H9 (cell line): ENCODE measurements at regions not wholly inside any gene's neighbourhood (a gene's known extent, or its start where the extent isn't known, plus 50 kb on each side); places are given as distances from the start of the nearest gene placed in this dataset.

Experiments used
- DNase-seq: peaks from one replicate; pipeline ENCODE4 v3.0.0-alpha.2; 2017
- H2AFZ ChIP-seq: one replicate; pipeline ENCODE4 v1.6.1; 2013; ENCODE audit warnings: mild to moderate bottlenecking, low read length, control low read depth, moderate library complexity
- H2AK5ac ChIP-seq: 2 replicates; pipeline ENCODE4 v1.6.1; 2013; ENCODE audit warnings: low read length, control low read depth, mixed read lengths; ENCODE audit not compliant: insufficient read length
- H2BK120ac ChIP-seq: one replicate; pipeline ENCODE4 v1.6.1; 2013; ENCODE audit warnings: low read depth, mild to moderate bottlenecking, low read length, control low read depth, inconsistent platforms; ENCODE audit not compliant: poor library complexity, severe bottlenecking
- H2BK12ac ChIP-seq: 2 replicates; pipeline ENCODE4 v1.6.1; 2013; ENCODE audit warnings: low read length, control low read depth, mixed read lengths, low read depth; ENCODE audit not compliant: insufficient read length
- H2BK15ac ChIP-seq: 2 replicates; pipeline ENCODE4 v1.6.1; 2013; ENCODE audit warnings: low read depth, low read length, control low read depth
- H2BK20ac ChIP-seq: one replicate; pipeline ENCODE4 v1.6.1; 2013; ENCODE audit warnings: low read depth, mild to moderate bottlenecking, low read length, control low read depth, inconsistent platforms; ENCODE audit not compliant: poor library complexity, severe bottlenecking
- H2BK5ac ChIP-seq: 2 replicates; pipeline ENCODE4 v1.6.1; 2013; ENCODE audit warnings: low read length, control low read depth, mixed read lengths; ENCODE audit not compliant: insufficient read length
- H3K14ac ChIP-seq: 2 replicates; pipeline ENCODE4 v1.6.1; 2013; ENCODE audit warnings: low read length, control low read depth; ENCODE audit not compliant: insufficient read depth
- H3K18ac ChIP-seq: 2 replicates; pipeline ENCODE4 v1.6.1; 2013; ENCODE audit warnings: low read depth, mild to moderate bottlenecking, mixed read lengths, low read length, control low read depth; ENCODE audit not compliant: insufficient read length
- H3K23ac ChIP-seq: 2 replicates; pipeline ENCODE4 v1.6.1; 2013; ENCODE audit warnings: low read length, control low read depth, mixed read lengths, low read depth; ENCODE audit not compliant: insufficient read length
- H3K23me2 ChIP-seq: 2 replicates; pipeline ENCODE4 v1.6.1; 2013; ENCODE audit warnings: low read depth, mild to moderate bottlenecking, mixed read lengths, low read length, control low read depth; ENCODE audit not compliant: insufficient read length, poor library complexity, severe bottlenecking
- H3K27ac ChIP-seq: 2 replicates; pipeline ENCODE4 v1.5.1; 2013; ENCODE audit warnings: low read length, control low read depth, mixed read lengths, low read depth; ENCODE audit not compliant: insufficient read length
- H3K27me3 ChIP-seq: 2 replicates; pipeline ENCODE4 v1.6.1; 2013; ENCODE audit warnings: low read length, control low read depth, inconsistent platforms; ENCODE audit not compliant: insufficient read depth
- H3K4ac ChIP-seq: 2 replicates; pipeline ENCODE4 v1.6.1; 2013; ENCODE audit warnings: low read depth, mild to moderate bottlenecking, control low read depth, inconsistent platforms, low read length, moderate library complexity
- H3K4me1 ChIP-seq: 2 replicates; pipeline ENCODE4 v1.6.1; 2013; ENCODE audit warnings: low read length, control low read depth, inconsistent platforms; ENCODE audit not compliant: insufficient read depth
- H3K4me2 ChIP-seq: 2 replicates; pipeline ENCODE4 v1.6.1; 2013; ENCODE audit warnings: low read length, control low read depth, mixed read lengths; ENCODE audit not compliant: insufficient read length, insufficient read depth
- H3K56ac ChIP-seq: 2 replicates; pipeline ENCODE4 v1.6.1; 2013; ENCODE audit warnings: low read depth, mild to moderate bottlenecking, mixed read lengths, low read length, control low read depth; ENCODE audit not compliant: insufficient read length
- H3K79me1 ChIP-seq: 2 replicates; pipeline ENCODE4 v1.6.1; 2013; ENCODE audit warnings: low read depth, mild to moderate bottlenecking, moderate library complexity, low read length, control low read depth, inconsistent platforms; ENCODE audit not compliant: insufficient read depth, poor library complexity, severe bottlenecking
- H3K79me2 ChIP-seq: 2 replicates; pipeline ENCODE4 v1.6.1; 2013; ENCODE audit warnings: low read length, control low read depth, inconsistent platforms; ENCODE audit not compliant: insufficient read depth
- H3K9ac ChIP-seq: 2 replicates; pipeline ENCODE4 v1.6.1; 2013; ENCODE audit warnings: low read length, control low read depth, mixed read lengths; ENCODE audit not compliant: insufficient read length; ENCODE audit errors: extremely low read depth
- H3K9me3 ChIP-seq: one replicate; pipeline ENCODE4 v1.6.1; 2013; ENCODE audit warnings: low read depth, low read length, inconsistent platforms; ENCODE audit not compliant: control insufficient read depth
- H3T11ph ChIP-seq: one replicate; pipeline ENCODE4 v1.6.1; 2013; ENCODE audit warnings: mild to moderate bottlenecking, low read length, control low read depth, inconsistent platforms
- H4K20me1 ChIP-seq: one replicate; pipeline ENCODE4 v1.6.1; 2013; ENCODE audit not compliant: control insufficient read depth, insufficient read length, insufficient read depth
- H4K5ac ChIP-seq: 2 replicates; pipeline ENCODE4 v1.6.1; 2013; ENCODE audit warnings: low read depth, mild to moderate bottlenecking, mixed read lengths, low read length, control low read depth; ENCODE audit not compliant: insufficient read length
- H4K8ac ChIP-seq: replicated peaks from 2 replicates; pipeline ENCODE4 v1.6.1; 2013; ENCODE audit warnings: low read length, control low read depth, mixed read lengths, low read depth; ENCODE audit not compliant: insufficient read length
- H4K91ac ChIP-seq: 2 replicates; pipeline ENCODE4 v1.6.1; 2013; ENCODE audit warnings: low read depth, mild to moderate bottlenecking, moderate library complexity, mixed read lengths, low read length, control low read depth; ENCODE audit not compliant: insufficient read length
- H3K27ac Mint-ChIP-seq, 3 experiments: 2 replicates in 2 of 3; 3 replicates in 1 of 3; pipeline ENCODE4 v1.8.0; 2020 to 2021; ENCODE audit warnings: mixed read lengths in 3 of 3, mild to moderate bottlenecking in 1 of 3, moderate library complexity in 1 of 3
- H3K27me3 Mint-ChIP-seq: 2 replicates; pipeline ENCODE4 v1.8.0; 2021; ENCODE audit warnings: low read depth, mild to moderate bottlenecking, moderate library complexity, mixed read lengths
- H3K36me3 Mint-ChIP-seq, 3 experiments: 2 replicates in 2 of 3; 3 replicates in 1 of 3; pipeline ENCODE4 v1.8.0; 2020 to 2021; ENCODE audit warnings: low read depth in 3 of 3, mixed read lengths in 3 of 3; ENCODE audit not compliant: insufficient read depth in 1 of 3
- H3K4me1 Mint-ChIP-seq, 2 experiments: 2 replicates each; pipeline ENCODE4 v1.8.0; 2020; ENCODE audit warnings: mixed read lengths in 2 of 2
- H3K4me3 Mint-ChIP-seq, 2 experiments: 2 replicates in 1 of 2; 3 replicates in 1 of 2; pipeline ENCODE4 v1.8.0; 2020 to 2021; ENCODE audit warnings: mild to moderate bottlenecking in 2 of 2, mixed read lengths in 2 of 2, moderate library complexity in 1 of 2
- H3K9me3 Mint-ChIP-seq, 2 experiments: 2 replicates in 1 of 2; 3 replicates in 1 of 2; pipeline ENCODE4 v1.8.0; 2020; ENCODE audit warnings: mild to moderate bottlenecking in 2 of 2, mixed read lengths in 2 of 2, moderate library complexity in 1 of 2
- TF ChIP-seq, protein P1 (sequence below): fragments of 200-600 bp; sonication (generic); conservative IDR thresholded peaks from 3 replicates; pipeline ENCODE4 v1.8.0; 2021; ENCODE audit warnings: antibody characterized with exemption, mild to moderate bottlenecking

DNA sequence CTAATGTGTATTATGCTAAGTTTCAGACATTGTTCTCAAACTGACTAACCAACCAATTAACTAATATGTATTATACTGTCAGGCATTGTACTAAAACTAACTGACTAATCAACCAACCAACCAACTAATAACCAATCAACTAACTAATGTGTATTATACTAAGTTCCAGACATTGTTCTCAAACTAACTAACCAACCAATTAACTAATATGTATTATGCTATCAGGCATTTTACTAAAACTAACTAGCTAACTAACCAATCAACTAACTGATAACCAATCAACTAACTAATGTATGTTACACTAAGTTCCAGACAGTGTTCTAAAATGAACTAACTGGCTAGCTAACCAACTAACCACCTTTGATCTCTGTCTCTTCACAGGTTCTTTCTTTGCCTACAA is 152.3 kb downstream of the SUDS3 start:
- H3K4me3 Mint-ChIP-seq = no peak overlapping the region
- H3K79me1 ChIP-seq = no peaks in the 10 kb centered on the region
- no peak overlapping the region for H2BK5ac ChIP-seq
- H4K8ac ChIP-seq = no peak overlapping the region
- H3K27ac ChIP-seq = no peak overlapping the region
- no peaks in the 10 kb centered on the region for H3K79me2 ChIP-seq
- H3K4ac ChIP-seq = no peak overlapping the region
- H3K36me3 Mint-ChIP-seq = no peaks in the 10 kb centered on the region
- no peaks in the 10 kb centered on the region for H3K23me2 ChIP-seq
- H3K27me3 ChIP-seq = no peaks in the 10 kb centered on the region; the same call in 1 of the 2 replicates
- no peak for DNase-seq
- TF ChIP-seq, protein P1, sequence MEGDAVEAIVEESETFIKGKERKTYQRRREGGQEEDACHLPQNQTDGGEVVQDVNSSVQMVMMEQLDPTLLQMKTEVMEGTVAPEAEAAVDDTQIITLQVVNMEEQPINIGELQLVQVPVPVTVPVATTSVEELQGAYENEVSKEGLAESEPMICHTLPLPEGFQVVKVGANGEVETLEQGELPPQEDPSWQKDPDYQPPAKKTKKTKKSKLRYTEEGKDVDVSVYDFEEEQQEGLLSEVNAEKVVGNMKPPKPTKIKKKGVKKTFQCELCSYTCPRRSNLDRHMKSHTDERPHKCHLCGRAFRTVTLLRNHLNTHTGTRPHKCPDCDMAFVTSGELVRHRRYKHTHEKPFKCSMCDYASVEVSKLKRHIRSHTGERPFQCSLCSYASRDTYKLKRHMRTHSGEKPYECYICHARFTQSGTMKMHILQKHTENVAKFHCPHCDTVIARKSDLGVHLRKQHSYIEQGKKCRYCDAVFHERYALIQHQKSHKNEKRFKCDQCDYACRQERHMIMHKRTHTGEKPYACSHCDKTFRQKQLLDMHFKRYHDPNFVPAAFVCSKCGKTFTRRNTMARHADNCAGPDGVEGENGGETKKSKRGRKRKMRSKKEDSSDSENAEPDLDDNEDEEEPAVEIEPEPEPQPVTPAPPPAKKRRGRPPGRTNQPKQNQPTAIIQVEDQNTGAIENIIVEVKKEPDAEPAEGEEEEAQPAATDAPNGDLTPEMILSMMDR = no peak
- H2AFZ ChIP-seq = no peak overlapping the region
- H3T11ph ChIP-seq = no peak overlapping the region
- H3K14ac ChIP-seq = no peak overlapping the region
- H3K9me3 ChIP-seq = no peaks in the 10 kb centered on the region
- no peak overlapping the region for H3K9ac ChIP-seq
- H3K4me2 ChIP-seq = no peak overlapping the region
- no peak overlapping the region for H2BK20ac ChIP-seq
- H3K18ac ChIP-seq = no peak overlapping the region
- no peak overlapping the region for H4K5ac ChIP-seq
- H4K20me1 ChIP-seq = no peaks in the 10 kb centered on the region
- H3K56ac ChIP-seq = no peak overlapping the region
- H3K23ac ChIP-seq = no peak overlapping the region
- no peaks in the 10 kb centered on the region; the same call in 1 of the 2 replicates for H3K4me1 ChIP-seq
- H3K27me3 Mint-ChIP-seq = peaks cover 2% of the 10 kb centered on the region
- no peak overlapping the region for H4K91ac ChIP-seq
- H2BK15ac ChIP-seq = no peak overlapping the region
- H2BK12ac ChIP-seq = no peak overlapping the region
- H3K9me3 Mint-ChIP-seq = no peaks in the 10 kb centered on the region; a peak in 2 of 5 replicates
- no peak overlapping the region for H2BK120ac ChIP-seq
- no peak overlapping the region for H3K27ac Mint-ChIP-seq
- H2AK5ac ChIP-seq = no peak overlapping the region
- peaks cover 15 to 19% of the 10 kb centered on the region in 2 experiments for H3K4me1 Mint-ChIP-seq
